ENCODE measurements at regions not wholly inside any gene's neighbourhood (a gene's known extent, or its start where the extent isn't known, plus 50 kb on each side); places are given as distances from the start of the nearest gene placed in this dataset.

DNA sequence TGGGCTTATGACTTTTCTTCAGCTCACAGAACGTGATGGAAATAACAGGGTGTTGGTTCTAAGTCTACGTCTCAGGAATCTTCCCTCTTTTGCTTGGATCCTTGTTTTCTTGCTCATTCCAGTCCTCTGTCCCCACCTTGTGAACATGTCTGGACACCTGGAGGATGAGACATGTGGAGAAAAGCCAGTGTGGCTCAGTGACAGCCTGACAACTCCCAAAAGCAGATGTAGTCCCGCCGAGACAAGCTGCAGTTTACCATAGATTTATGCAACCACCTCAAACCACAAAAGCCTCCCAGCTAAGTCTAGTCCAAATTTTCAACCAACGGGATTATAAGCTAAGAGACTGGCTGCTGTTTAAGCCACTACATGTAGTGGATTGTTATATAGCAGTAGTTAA is 476.1 kb downstream of the SH2D4B start:
- DNase-seq = no peak

DNA sequence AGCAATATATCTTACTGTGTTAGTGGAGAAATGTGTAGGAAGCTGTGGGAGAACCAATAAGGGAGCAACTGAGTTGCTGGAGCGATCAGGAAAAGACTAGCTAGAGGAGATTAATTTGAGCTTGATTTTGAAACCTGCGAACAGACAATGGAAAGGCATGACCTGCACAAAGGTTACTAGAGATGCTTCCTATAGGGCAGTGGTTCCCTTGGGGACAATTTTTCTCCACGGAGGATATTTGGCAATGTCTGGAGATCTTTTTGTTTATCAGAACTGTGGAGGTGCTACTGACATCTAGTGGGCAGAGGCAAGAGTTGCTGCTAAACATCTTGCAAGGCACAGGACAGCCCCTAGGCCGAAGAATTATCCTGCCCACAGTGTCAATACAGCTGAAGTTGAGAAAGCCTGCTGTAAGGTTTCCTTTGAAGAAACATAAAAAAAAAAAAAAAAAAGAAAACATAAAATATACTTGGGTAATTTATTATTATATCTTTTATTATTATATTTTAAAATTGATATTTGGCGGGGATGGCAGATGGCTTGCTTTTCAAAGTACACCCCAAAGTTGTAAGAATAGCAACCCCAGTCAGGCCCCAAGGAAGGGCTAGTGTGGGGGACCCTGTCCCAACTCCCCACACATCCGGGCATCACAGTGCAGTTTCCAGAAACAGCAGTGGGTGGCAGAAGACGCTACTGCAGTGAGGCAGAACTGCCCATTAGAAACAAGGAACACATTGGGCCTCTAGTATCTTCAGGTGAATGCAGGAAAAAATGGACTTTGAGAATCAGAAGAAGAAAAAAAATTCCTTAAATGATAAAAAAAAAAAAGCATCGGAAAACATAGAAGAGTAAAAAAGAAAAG is 481.6 kb downstream of the SH2D4B start:
- peak in 10 of 56 donors; percentile 0 to 34 (median 7) for DNase-seq

DNA sequence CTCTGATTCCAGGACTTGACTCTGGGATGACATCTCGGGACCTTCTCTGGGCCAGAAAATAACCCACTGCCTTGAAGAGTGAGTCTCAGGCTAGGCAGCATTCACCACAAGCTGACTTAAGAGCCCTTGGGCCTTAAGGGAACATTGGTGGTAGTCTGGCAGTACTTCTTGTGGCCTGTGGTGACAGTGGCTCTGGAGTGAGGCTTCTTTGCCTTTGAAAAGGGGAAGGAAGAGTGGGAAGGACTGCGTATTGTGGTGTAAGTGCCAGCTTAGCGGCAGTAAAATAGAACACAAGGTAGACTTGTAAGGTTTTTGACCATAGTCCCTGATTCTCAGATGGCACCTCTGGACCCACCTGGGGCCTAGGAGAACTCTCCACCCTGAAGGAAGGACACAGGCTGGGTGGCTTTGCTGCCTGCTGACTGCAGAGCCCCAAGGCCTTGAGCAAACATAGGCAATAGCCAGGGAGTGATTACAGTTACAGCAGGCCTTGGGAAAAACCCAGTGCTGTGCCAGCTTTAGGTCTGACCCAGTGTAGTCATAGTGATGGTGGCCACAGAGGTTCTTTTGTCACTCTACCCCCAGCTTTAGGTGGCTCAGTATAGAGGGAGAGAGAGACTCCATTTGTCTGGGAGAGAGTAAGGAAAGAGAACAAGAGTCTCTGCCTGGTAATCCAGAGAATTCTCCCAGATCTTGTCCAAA is 483.9 kb downstream of the SH2D4B start:
- no peak for DNase-seq

DNA sequence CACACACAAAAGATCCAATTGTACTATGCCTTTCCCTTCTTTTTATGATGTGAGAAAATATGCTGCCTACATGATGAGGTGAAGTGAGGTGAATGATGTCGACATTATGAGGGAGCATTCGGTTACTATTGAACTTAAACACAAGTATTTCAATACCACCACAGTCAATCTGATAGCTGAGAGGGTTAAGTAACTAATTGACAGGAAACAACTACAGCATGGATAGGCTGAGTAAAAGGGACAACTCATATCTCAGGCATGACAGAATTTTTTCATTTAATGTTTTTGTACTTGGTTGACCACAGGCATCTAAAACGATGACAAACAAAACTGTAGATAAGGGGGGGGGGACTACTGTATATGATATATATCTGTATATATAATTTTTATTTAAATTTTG is 488.9 kb downstream of the SH2D4B start:
- no peak for DNase-seq

DNA sequence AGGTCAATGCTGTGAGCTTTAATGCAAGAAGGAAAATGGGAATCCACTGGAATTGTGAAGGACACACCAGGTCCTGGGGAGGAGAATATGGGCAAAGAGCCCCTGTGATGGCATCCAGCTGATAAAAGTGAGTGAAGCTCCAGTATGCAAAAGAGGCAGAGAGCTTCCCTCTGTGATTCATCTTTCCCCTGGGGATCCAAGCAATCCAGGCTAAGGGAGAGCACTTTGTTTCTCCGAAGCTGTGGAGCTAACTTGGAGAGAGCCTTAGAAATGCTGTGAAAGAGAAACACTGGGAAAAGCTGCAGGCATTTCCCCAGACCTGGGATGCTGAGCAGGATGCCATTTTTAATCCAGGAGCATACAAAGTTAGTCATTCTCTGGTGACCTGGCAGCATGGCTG is 489.5 kb downstream of the SH2D4B start:
- DNase-seq = no peak

DNA sequence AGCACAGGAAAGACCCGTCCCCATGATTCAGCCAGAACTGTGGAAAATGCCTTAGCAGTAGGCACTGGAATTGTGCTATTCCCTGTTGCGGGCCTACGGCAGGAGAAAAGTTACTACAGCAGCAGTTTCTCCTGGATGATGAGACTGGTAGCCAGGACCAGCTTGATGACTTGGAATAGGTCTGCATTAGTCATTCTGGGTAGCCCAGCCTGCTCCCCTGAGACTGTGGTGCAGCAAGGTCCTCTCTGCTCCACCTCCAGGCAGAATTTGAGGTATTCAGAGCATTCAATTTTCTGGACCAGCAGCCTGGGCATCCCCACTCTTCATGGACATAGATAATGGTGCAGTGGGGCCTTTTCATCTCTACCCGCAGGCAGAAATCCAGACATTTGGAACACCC is 490.0 kb downstream of the SH2D4B start:
- no peak for DNase-seq

DNA sequence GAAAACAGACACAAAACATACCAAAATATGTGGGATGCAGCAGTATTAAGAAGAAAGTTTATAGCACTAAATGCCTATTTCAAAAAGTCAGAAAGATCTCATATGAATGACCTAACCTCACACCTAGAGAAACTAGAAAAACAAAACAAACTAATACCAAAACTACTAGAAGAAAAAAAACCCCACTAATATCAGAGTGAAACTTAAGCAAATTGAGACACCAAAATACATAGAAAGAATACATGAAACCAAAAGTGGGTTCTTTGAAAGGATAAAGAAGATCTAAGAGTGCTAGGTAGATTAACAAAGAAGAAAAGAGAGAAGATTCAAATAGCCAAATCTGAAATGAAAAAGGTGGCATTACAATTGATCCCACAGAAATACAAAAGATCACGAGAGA is 494.1 kb downstream of the SH2D4B start:
- no peak for DNase-seq

DNA sequence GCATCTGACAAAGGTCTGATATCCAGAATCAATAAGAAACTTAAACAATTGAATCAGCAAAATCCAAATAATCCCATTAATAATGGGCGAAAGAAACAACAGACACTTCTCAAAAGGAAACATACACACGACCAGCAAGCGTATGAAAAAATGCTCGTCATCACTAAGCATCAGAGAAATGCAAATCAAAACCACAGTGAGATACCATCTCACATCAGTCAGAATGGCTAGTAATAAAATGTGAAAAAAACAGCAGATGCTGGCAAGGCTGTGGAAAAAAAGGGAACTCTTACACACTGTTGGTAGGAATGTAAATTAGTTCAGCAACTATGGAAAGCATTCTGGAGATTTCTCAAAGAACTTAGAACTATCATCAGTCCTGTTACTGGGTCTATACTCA is 496.7 kb downstream of the SH2D4B start:
- DNase-seq = no peak

DNA sequence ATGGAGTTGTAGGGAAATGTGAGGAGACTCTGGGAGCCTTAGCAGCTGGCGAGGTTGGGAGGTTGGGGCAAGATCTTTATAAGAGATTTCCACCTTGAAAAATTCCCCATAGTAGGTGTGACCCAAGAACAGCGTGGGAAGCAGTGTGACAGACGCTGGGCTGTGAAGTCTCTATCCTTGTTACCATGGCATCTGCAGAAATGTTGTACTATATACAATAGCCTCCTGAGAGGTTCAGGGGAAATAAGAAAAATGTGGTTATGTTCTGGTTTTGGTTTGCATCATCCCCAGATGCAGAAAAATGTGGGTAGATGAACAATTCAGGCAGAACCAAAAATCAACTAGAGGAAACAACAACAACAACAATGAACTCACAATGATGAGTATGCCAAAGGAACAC is 498.6 kb downstream of the SH2D4B start:
- DNase-seq = no peak

DNA sequence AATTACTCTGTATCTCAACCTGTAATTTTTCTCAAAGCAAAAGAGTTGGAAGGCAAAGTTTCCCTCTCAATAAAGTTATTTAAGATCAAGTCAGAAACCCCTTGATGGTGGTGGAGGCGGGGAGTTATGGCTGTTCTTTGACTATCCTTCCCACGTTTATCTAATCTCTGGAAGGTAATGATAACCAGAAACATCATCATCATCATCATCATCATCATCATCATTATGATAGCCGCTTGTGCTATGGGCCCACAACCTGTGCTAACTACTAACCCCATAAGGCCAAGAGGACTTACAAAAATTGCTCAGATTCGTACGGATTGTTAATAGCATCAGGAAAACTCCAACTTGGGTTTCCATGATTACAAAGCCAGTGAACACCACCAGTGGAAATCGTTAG is 502.3 kb downstream of the SH2D4B start:
- no peak for DNase-seq

DNA sequence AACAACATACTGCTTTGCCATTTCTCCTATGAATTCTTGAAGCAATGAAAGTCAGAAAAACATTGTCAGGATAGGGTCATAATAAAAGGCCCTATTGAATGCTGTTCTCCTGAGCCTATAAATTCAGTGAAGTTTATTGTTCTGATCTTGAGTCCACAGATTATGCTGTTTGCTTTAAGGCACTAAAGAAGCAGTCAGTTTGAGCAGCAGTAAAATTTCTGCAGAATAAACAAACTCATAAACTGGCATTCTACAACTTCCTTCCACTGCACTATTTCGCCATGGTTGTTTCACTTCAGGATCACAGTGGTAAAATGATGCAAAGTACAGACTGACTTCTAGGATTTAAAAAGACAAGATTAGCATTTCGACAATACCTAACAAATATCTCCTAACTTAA is 503.2 kb downstream of the SH2D4B start:
- DNase-seq = no peak

DNA sequence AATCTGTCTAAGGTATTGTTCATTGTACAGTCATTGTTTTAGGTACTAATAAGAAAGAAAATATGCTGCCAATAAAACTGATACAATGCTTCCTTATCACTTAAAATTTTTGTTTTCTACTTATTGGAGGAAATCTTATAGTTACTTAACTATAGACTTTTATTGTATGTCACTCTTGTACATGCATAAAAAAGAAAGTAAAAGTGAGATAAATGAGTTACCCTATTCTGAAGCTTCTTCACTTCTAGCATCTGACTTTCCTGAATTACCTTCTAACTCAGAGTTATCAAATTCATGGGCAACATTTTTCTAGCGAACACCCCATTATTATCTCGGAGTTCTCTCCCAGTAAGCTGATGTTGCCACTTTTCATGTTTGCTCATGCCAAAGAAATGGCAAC is 504.9 kb downstream of the SH2D4B start:
- DNase-seq = no peak

DNA sequence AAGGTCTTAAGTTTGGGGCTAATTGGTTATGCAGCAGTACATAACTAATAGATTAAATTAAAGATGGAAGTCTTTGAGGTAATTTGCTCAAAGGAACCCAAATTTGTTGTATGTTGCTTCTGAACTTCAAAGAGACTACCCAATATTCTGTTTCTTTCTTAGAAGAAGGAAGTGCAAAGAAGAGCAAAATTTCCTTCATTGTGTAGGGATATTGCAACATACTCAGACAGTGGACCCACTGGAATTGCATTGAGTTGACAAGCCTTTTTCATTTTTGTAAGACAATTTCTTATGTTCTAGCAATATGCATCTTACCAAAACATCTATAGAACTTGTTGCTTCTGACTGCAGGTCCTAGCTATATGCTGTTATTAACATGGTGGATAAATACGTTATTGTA is 527.8 kb downstream of the SH2D4B start:
- no peak for DNase-seq

DNA sequence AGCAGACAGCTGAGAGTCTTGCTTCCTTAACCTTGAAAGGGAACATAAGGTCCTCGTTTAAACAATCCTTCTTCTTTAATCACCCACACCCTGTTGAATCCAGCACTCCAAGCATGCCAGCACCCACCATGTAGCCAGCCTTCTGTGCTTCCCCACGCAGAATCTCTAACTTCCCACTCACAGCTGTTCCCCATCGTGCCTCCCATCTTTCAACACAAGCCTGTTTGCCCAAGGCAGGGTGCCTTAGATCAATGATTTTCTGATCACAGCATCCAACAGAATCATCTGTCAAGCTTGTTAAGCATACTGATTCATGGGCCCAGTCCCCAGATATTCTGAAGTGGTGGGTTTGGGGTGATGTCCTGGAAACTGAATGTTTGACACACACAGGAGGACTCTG is 530.8 kb downstream of the SH2D4B start:
- peak in 28 of 56 donors; percentile 2 to 72 (median 22) for DNase-seq

DNA sequence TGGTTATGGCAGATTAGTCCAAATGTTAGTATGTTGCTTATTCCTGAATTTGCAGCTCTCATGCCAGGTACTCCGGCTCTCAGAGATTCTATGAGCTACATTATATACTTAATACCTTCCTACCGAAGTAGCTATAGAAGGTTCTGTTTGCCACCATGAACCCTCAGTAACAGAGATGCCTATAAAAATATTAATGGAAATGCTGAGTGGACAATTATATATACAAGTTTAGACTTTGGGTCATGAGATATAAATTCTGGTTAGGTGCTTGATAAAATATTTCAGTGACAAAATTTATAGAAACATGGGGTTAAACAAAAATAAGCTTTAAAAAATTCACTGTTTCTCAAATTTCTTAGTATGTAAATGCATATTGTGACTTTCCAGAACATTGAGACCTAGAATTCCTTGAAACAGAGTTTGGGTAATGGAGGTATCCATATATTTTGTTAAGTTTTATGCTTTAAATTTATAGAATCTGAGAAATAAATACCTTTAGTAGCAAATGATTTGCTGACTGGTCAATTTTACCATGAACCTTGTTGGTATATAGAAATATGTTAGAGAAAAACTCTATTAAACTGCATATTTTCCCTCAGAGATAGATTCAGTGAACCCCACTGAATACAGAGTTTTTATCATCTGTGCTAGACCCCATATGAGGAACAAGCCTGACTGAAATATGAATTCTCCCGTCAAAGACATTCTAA is 533.5 kb downstream of the SH2D4B start:
- DNase-seq = no peak

DNA sequence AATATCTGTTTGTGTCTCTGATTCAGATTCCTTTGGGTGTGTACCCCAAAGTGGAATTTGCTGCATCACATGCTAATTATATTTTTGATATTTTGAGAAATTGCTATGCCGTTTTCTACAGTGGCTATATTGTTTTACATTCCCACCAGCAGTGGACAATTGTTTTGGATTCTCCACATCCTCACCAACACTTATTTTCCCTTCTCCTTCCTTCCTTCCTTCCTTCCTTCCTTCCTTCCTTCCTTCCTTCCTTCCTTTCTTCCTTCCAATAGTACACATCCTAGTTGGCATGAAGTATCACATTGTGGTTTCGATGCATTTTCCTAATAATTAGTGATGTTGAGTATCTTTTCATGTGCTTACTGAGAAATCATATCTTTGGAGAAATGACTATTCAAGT is 535.5 kb downstream of the SH2D4B start:
- no peak for DNase-seq

DNA sequence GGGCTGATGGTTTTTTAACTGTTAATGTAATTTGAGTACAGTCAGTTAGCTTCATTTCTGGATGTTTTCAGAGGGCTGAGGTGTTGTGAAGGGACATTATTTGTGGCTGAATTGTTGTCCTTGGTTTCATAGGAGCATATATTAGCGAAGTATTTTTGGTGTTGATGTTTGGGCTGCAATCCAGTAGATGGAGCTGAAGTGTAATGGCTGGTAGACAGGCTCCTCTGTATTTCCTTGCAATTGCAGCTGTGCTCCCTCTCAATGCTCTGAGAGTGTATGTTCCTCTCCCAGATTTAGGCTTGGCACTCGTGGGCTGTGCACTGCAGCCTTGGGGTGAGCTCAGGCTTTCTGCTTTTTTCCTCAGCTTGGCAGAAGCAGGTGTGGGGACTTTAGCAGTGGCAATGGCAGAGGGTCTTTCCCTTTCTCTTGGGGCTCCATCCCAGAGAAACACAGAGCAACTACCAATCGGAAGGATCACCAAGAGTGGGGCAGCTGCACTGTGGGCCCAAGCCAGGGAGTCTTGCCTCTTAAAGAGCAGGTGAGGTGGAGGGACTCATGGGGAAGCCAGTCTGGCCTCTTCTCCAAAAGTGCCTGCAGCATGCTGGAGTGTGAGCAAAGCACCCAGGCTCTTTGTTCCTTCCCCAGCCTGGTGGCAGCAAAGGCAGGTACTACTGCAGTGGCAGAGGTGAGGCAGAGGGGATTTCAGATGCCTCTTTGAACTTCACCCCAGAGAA is 544.4 kb downstream of the SH2D4B start:
- no peak for DNase-seq

DNA sequence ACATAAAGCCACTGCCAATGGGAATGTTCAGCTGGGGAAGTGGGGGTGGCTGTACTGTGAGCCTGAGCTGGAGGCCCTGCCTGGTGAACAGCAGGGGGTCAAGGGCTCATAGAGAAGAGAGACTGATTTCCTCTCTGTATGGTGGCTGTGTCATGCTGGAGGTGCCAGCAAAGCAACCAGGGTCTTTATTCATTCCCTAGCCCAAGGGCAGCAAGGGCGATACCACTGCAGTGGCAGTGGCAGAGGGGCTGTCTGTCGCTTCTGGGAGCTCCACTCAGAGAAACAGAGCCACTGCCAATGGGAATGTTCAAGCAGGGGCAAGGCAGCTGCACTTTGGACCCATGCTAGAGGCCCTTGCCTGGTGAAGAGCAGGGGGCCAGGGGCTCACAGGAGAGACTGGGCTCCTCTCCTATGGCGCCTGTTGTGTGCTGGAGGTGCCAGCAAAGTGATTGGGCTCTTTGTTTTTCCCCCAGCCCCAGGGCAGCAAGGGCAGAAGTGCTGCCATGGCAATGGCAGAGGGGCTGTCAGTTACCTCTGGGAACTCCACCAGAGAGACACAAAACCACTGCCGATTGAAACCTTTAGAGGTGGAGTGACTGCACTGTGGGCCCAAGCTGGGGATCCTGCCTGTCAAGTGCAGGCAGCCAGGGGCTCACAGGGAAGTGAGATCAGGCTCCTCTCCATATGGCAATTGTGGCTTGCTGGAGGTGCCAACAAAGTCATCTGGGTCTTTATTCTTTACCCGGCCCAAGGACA is 545.1 kb downstream of the SH2D4B start:
- no peak for DNase-seq

DNA sequence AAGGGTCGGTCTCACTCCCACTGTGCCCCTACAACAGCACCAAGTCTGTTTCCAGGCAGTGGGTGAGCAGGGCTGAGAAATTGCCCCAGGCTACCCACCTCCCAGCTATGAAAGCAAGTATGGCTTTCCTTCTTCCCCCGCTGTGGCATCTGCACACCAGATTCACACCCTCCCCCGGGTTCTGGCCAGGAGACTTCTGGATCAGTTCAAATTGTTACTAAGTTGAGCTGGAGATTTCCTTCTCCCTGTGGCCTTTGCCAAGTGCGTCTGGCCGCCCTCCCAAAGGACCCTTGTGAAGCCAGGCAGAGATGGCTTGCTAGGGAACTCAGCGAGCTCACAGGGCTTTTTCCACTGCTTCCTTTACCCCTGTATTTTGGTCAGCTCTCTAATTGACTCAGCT is 555.4 kb downstream of the SH2D4B start:
- DNase-seq = no peak

DNA sequence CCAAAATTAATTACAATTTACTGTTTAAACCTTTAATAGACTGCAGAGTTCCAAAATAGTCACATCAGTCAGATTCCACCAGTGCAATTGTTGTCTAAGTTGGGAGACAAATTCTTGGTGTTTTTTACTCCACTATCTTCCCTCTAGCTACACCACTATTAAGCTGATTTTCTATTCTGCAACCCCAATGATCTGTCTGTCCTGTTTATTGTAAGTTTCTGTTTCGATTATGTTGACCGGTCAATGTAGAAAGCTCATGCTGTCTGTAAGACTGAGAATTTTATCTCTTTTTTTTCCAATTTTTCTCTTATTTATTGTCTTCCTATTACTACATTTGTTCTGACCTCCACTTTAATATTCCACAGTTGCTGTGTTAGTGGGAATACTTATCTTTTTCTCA is 557.5 kb downstream of the SH2D4B start:
- no peak for DNase-seq

DNA sequence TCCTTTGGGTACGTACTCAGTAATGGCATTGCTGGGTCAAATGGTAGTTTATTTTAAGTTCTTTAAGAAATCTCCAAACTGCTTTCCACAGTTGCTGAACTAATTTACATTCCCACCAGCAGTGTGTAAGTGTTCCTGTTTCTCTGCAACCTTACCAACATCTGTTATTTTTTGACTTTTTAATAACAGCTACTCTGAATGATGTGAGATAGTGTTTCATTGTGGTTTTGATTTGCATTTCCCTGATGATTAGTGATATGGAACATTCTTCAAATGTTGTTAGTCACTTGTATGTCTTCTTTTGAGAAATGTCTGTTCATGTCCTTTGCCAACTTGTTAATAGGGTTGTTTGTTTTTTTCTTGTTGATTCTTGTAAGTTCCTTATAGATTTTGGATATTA is 558.9 kb downstream of the SH2D4B start:
- no peak for DNase-seq
